ENCODE measurements at regions not wholly inside any gene's neighbourhood (a gene's known extent, or its start where the extent isn't known, plus 50 kb on each side); places are given as distances from the start of the nearest gene placed in this dataset.

DNA sequence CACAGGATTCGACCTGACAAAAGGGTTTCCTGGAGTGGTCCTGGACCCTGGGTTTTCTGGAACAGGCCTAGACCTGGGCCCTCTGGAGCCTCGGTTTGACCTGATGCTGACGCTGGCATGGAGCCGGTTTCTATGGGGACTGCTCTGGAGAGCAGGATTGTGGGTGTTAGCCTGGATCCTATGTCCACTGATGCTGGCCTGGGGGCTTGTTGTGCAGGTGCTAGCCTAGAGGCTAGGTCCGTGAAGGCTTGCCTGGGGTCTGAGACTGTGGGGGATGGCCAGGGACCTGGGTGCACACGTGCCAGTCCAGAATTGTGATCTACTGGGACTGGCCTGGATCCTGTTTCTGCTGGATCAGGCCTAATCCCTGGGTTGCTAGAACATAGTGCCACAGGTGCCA is 173.1 kb downstream of the TMEM47 start:
- TF ChIP-seq EP300 (IDR thresholded peaks at IDR 0.05; ENCODE audit: borderline replicate concordance in 1 of 2, low read depth in 1 of 2, low read length in 1 of 2) (no peak), FOXJ3 (CRISPR knock-in tag; IDR thresholded peaks at IDR 0.05) (no peak), CTCF (IDR thresholded peaks at IDR 0.05) (no peak)

Data from SK-N-SH (cell line).